HG02588 (cell line): ENCODE measurements at regions not wholly inside any gene's neighbourhood (a gene's known extent, or its start where the extent isn't known, plus 50 kb on each side); places are given as distances from the start of the nearest gene placed in this dataset.

ENCODE experiments used
- ATAC-seq: cut with Tn5 transposase; IDR thresholded peaks from one replicate; pipeline ENCODE4 v1.9.1; 2021; ENCODE audit warnings: mild to moderate bottlenecking, moderate library complexity; ENCODE audit not compliant: unreplicated experiment

GRCh38 chr12:87120440-87120839 is 864.2 kb upstream of the MGAT4C start:
- ATAC-seq: no peak

GRCh38 chr12:87119713-87120112 is 863.5 kb upstream of the MGAT4C start:
- no peak for ATAC-seq

- no peak for ATAC-seq
Measured at GRCh38 chr12:87117526-87117925, 861.3 kb upstream of the MGAT4C start.

GRCh38 chr12:87116780-87117179 is 860.6 kb upstream of the MGAT4C start:
- no peak for ATAC-seq

- no peak for ATAC-seq
Measured at GRCh38 chr12:87112571-87113345, 856.6 kb upstream of the MGAT4C start.

- no peak for ATAC-seq
Measured at GRCh38 chr12:87107766-87108165, 851.6 kb upstream of the MGAT4C start.

GRCh38 chr12:87107270-87107669 is 851.1 kb upstream of the MGAT4C start:
- ATAC-seq: no peak

- ATAC-seq: no peak
Measured at GRCh38 chr12:87096082-87096585, 839.9 kb upstream of the MGAT4C start.

- ATAC-seq: no peak
Measured at GRCh38 chr12:87094356-87094755, 838.2 kb upstream of the MGAT4C start.

GRCh38 chr12:87092421-87092820 is 836.2 kb upstream of the MGAT4C start:
- no peak for ATAC-seq

GRCh38 chr12:87086118-87086891 is 830.1 kb upstream of the MGAT4C start:
- no peak for ATAC-seq

- no peak for ATAC-seq
Measured at GRCh38 chr12:87085286-87085685, 829.1 kb upstream of the MGAT4C start.

GRCh38 chr12:87082756-87083155 is 826.6 kb upstream of the MGAT4C start:
- no peak for ATAC-seq

GRCh38 chr12:87074781-87075180 is 818.6 kb upstream of the MGAT4C start:
- ATAC-seq: no peak

- no peak for ATAC-seq
Measured at GRCh38 chr12:87066326-87066725, 810.1 kb upstream of the MGAT4C start.

- ATAC-seq: no peak
Measured at GRCh38 chr12:87059231-87059630, 803.0 kb upstream of the MGAT4C start.

GRCh38 chr12:87054226-87054625 is 798.0 kb upstream of the MGAT4C start:
- no peak for ATAC-seq

GRCh38 chr12:87051621-87052020 is 795.4 kb upstream of the MGAT4C start:
- ATAC-seq: no peak

GRCh38 chr12:87047691-87048090 is 791.5 kb upstream of the MGAT4C start:
- no peak for ATAC-seq

GRCh38 chr12:87039536-87039935 is 783.3 kb upstream of the MGAT4C start:
- no peak for ATAC-seq

GRCh38 chr12:87038098-87038497 is 781.9 kb upstream of the MGAT4C start:
- no peak for ATAC-seq

GRCh38 chr12:87025976-87026375 is 769.8 kb upstream of the MGAT4C start:
- ATAC-seq: no peak
